ENCODE measurements at regions not wholly inside any gene's neighbourhood (a gene's known extent, or its start where the extent isn't known, plus 50 kb on each side); places are given as distances from the start of the nearest gene placed in this dataset.

GRCh38 chr11:122178795-122179194 lies 62.8 kb upstream of the BLID start:
- TF ChIP-seq CTCF (IDR thresholded peaks at IDR 0.05) (no peak), POLR2A (IDR thresholded peaks at IDR 0.05) (no peak)
